Omental fat pad (tissue), 3 donors: ENCODE measurements at regions not wholly inside any gene's neighbourhood (a gene's known extent, or its start where the extent isn't known, plus 50 kb on each side); places are given as distances from the start of the nearest gene placed in this dataset.

Source experiments
- ATAC-seq: fragments of 150-250 bp; one replicate; pipeline ENCODE4 v1.9.1; 2016; ENCODE audit warnings: mild to moderate bottlenecking, moderate library complexity; ENCODE audit not compliant: low FRiP score
- DNase-seq: peaks from one replicate; pipeline ENCODE4 v3.0.0-alpha.2; 2019; ENCODE audit warnings: low spot score
- TF ChIP-seq, protein P1 (sequence below), 3 donors: fragments of 450-650 bp; IDR thresholded peaks; one replicate each; pipeline ENCODE4 v1.5.1; 2016 to 2017; ENCODE audit warnings: antibody characterized with exemption in 3 of 3, mild to moderate bottlenecking in 3 of 3, moderate library complexity in 2 of 3

DNA sequence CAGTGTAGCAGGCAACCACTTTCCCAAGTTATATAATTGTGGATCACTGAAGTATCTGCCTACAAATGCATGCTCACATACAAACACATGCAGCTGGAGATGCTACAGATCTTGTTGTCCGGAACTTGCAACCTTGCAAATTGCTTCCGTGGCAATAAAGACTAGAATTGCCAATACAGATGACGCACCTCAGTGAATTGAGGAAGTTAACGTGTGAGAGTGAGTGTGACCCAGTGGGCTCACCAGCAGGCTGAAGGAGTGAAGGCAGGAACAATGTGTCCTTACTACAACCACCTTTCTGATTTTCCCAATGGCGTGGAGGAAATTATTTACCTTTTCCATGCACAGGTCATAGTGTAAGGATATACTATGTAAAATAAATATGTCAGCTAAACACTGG, 89.4 kb upstream of the GRIP1 start:
- no peak for DNase-seq
- TF ChIP-seq, protein P1, sequence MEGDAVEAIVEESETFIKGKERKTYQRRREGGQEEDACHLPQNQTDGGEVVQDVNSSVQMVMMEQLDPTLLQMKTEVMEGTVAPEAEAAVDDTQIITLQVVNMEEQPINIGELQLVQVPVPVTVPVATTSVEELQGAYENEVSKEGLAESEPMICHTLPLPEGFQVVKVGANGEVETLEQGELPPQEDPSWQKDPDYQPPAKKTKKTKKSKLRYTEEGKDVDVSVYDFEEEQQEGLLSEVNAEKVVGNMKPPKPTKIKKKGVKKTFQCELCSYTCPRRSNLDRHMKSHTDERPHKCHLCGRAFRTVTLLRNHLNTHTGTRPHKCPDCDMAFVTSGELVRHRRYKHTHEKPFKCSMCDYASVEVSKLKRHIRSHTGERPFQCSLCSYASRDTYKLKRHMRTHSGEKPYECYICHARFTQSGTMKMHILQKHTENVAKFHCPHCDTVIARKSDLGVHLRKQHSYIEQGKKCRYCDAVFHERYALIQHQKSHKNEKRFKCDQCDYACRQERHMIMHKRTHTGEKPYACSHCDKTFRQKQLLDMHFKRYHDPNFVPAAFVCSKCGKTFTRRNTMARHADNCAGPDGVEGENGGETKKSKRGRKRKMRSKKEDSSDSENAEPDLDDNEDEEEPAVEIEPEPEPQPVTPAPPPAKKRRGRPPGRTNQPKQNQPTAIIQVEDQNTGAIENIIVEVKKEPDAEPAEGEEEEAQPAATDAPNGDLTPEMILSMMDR (IDR thresholded peaks at IDR 0.05) = no peak
- ATAC-seq = no peak

DNA sequence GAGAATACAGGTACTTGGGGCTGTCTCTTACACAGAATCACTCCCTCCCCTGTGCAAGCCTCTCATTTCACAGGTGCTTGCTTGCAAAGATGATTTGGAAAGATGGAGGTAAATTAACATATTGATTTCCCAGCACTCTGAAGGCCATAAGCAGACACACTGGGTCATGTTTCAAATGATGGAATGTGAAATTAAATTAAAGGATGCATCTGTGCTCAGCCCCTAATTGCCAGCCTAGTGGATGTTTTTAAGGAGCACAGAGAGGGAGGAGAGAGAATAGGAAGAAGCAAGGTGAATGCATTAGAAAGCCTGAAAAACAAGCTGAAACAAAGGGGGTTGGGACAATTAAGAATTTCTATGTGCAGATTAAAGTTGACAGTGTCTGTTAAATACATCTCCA, 96.1 kb upstream of the GRIP1 start:
- no peak for ATAC-seq
- TF ChIP-seq, protein P1 (IDR thresholded peaks at IDR 0.05) = no peak
- no peak for DNase-seq

DNA sequence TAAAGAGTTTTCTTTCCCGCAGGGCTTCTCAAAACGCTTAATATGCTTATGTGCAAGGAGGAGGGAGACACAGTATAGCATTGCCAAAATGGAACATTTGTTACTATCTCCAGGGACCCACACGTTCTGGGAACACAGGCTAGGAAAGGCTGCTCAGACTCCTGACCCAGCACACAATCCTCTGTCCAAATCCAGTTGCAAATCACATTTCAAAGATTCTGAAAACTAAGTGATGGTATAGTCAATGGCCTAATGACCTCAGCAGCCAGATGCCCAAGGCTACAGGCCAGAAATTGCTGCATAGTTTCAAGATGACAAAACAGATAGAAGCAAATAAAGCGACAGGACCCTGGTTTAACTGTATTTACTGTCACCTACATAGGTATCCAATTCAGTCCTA, 97.0 kb upstream of the GRIP1 start:
- DNase-seq = no peak
- TF ChIP-seq, protein P1 (IDR thresholded peaks at IDR 0.05) = no peak
- no peak for ATAC-seq

DNA sequence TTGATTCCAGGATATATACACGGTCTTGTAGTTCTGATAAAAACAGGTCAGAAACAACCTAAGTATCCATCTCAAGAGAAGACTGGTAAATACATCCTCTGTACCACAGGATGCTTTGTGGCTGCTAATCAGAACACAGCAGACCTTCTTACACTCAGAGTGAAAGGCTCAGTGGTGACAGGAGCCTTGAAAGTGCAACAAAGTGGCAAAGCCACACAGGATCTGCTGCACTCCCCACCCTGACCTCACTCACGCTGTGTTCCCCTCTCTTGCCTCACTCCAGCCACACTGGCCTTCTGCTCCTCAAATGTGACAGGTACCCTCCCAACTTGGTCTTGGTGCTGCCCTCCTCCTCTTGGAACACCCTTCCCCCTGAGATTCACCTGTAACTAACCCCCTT, 98.1 kb upstream of the GRIP1 start:
- DNase-seq = no peak
- TF ChIP-seq, protein P1 (IDR thresholded peaks at IDR 0.05) = no peak
- no peak for ATAC-seq

DNA sequence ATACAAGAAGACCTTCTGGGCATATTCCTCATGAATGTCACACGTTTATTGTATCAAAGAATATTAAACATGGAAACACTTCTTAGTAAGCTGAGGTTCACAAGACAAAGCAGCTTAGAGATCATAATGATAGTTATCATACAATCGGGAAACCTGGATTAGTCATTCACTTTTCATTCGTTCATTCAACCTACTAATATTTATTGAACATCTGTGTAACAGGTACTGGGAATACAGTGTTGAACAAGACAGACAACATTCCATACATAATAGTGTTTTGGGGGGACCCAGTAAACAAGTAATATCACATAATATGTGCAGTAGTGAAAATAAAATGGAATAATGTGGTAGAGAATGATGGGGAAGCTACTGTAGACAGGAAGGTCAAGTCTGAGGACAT, 100.6 kb upstream of the GRIP1 start:
- DNase-seq (no peak), ATAC-seq (no peak)
- TF ChIP-seq, protein P1 (IDR thresholded peaks at IDR 0.05) = no peak

DNA sequence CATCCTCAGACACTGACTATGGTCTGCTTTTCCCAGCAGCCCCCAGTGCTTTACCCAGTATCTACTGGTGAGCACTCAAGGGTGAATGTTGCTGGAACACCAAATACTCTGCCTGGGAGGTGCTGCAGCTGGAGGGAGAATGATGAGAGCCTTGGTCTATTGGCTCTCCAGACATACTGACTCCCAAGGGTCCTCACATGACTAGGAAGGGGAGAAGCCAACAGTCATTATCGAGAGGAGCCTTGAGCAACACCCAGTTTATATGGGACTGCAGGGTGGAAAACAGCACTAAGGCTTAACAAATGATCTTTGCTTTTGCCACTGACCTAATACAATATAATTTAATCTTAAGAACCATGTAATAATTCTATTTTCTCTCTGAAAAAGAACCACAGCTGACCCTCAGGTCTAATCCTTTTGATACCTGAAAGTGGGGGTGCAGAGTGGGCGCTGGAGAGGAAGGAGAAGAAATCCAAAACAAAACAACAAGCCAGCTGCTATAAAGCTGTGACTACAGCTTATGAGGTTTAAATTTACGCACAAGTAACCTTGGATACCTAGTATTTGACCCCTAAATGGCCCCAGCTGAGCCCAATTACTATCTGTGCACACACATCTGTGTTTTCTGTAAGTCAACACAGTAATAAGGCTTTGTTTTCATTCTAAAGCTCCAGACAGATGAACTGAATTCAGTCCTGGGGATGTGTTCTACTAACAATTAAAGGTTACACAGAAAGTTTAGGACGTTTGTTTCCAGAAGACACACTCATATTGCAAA, 107.8 kb upstream of the GRIP1 start:
- TF ChIP-seq, protein P1 (IDR thresholded peaks at IDR 0.05) = no peak
- DNase-seq (no peak), ATAC-seq (no peak)

DNA sequence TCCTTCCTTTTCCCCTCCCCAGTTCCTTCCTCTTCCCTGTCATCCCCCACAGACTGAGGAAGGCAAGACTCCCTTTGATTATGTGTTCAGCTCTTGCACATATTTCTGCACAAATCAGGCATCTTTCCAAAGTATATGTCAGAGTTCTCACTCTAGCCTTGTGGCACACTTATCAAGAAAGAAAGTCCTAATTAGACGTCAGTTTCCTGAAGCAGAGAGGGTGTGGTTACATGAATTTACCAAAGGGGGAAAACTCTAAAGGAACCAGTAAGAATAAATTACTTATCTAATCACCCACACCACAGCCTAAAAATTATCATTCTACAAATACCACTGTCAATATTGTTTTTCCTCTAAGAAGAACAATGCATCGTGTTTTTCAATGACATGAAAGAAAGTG, 120.7 kb upstream of the GRIP1 start:
- no peak for ATAC-seq
- TF ChIP-seq, protein P1 (IDR thresholded peaks at IDR 0.05) = no peak
- no peak for DNase-seq
